Prostate gland (tissue), 2 donors: ENCODE measurements at regions not wholly inside any gene's neighbourhood (a gene's known extent, or its start where the extent isn't known, plus 50 kb on each side); places are given as distances from the start of the nearest gene placed in this dataset.

Experiments
- POLR2A ChIP-seq: fragments of 450-650 bp; IDR thresholded peaks from one replicate; pipeline ENCODE4 v1.6.1; 2016; ENCODE audit warnings: antibody characterized with exemption, mild to moderate bottlenecking
- POLR2AphosphoS5 ChIP-seq: sonication (generic); formaldehyde crosslinking; IDR thresholded peaks from one replicate; pipeline ENCODE4 v1.6.1; 2017; ENCODE audit warnings: antibody characterized with exemption
- TF ChIP-seq, protein P1 (sequence below), 4 experiments: fragments of 200-600 bp in 2 of 4; fragments of 450-650 bp in 2 of 4; sonication (generic) in 2 of 4; IDR thresholded peaks; 1 replicate in 3 of 4; 2 replicates in 1 of 4; pipeline ENCODE4 v1.5.1; 2016 to 2019; ENCODE audit warnings: antibody characterized with exemption in 4 of 4, mild to moderate bottlenecking in 2 of 4, moderate library complexity in 2 of 4

- TF ChIP-seq, protein P1, sequence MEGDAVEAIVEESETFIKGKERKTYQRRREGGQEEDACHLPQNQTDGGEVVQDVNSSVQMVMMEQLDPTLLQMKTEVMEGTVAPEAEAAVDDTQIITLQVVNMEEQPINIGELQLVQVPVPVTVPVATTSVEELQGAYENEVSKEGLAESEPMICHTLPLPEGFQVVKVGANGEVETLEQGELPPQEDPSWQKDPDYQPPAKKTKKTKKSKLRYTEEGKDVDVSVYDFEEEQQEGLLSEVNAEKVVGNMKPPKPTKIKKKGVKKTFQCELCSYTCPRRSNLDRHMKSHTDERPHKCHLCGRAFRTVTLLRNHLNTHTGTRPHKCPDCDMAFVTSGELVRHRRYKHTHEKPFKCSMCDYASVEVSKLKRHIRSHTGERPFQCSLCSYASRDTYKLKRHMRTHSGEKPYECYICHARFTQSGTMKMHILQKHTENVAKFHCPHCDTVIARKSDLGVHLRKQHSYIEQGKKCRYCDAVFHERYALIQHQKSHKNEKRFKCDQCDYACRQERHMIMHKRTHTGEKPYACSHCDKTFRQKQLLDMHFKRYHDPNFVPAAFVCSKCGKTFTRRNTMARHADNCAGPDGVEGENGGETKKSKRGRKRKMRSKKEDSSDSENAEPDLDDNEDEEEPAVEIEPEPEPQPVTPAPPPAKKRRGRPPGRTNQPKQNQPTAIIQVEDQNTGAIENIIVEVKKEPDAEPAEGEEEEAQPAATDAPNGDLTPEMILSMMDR (IDR thresholded peaks at IDR 0.05), result no peak
- TF ChIP-seq POLR2AphosphoS5, result no peak
- no peak for TF ChIP-seq POLR2A
Measured at GRCh38 chr11:91241226-91241625, 983.4 kb upstream of the FAT3 start.
